Right hindlimb (tissue), 1 donor: ENCODE measurements at regions not wholly inside any gene's neighbourhood (a gene's known extent, or its start where the extent isn't known, plus 50 kb on each side); places are given as distances from the start of the nearest gene placed in this dataset.
"Not testable (repeated sequence)": the region's sequence is repeated elsewhere in the genome, so short reads cannot be mapped to it uniquely, and the experiment has no call there.

Experiments used
- DNase-seq: peaks from one replicate; pipeline ENCODE4 v3.0.0-alpha.2; 2018

GRCh38 chrX:44785652-44786051 is 58.2 kb upstream of the DUSP21 start:
- no peak for DNase-seq

DNA sequence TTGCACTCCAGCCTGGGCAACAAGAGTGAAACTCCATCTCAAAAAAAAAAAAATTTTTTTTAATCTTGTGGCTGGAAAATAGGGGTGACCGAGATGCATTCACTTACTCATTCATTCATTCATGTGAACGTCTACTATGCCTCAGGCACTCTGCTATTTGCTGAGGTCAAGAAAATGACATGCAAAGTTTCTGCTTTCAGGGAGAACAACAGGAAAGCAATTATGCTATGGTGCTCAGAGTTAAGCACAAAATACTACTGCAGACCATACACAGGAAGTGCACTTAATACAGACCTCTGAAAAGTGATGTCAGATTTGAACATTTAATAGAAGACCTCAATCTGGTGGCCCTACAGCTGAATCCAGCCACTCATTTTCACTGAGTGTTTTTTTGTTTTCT is 59.6 kb upstream of the DUSP21 start:
- DNase-seq: no peak

GRCh38 chrX:44778254-44778653 is 65.6 kb upstream of the DUSP21 start:
- DNase-seq: no peak

DNA sequence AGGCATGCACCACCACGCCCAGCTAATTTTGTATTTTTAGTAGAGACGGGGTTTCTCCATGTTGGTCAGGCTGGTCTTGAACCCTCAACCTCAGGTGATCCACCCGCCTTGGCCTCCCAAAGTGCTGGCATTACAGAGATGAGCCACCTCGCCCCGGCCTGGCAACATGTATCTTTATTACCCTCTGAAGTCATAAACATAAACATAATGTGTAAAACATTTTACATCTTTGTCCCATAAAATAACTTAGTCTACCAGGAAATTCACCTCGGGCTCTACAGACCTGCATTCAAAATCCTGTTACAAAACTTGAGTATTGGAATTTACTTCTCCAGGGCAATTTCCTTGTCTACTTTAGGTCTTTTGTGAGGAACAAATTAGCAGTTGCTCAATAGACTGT is 68.1 kb upstream of the DUSP21 start:
- no peak for DNase-seq

GRCh38 chrX:44774066-44774465 is 69.8 kb upstream of the DUSP21 start:
- not testable (repeated sequence) for DNase-seq

GRCh38 chrX:44770121-44770520 is 73.7 kb upstream of the DUSP21 start:
- no peak for DNase-seq

GRCh38 chrX:44767308-44767707 is 76.5 kb upstream of the DUSP21 start:
- no peak for DNase-seq

GRCh38 chrX:44765556-44765955 is 78.3 kb upstream of the DUSP21 start:
- no peak for DNase-seq

- DNase-seq: no peak
These were observed 95.9 kb upstream of the DUSP21 start for GRCh38 chrX:44747969-44748368.

- DNase-seq: no peak
These were observed 96.5 kb upstream of the DUSP21 start for GRCh38 chrX:44747317-44747716.

DNA sequence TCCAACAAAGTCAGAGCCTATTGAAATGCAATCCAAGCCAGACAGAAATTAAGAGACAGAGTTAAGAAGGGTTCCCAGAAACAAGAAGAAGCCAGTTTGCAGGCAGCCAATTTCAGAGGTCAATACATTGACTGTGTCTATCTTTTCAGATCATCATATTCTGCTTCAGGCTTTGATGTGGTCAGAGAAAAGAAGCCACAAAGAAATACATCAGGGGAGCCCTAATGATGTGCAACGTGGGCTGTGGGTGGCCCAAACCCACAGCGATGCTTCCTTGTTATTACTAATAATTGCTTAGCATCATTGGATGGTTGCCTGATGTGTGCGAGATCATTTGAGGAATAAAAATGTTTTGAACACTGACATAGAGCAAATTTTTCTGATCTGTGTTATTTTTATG is 99.0 kb upstream of the DUSP21 start:
- DNase-seq: no peak

DNA sequence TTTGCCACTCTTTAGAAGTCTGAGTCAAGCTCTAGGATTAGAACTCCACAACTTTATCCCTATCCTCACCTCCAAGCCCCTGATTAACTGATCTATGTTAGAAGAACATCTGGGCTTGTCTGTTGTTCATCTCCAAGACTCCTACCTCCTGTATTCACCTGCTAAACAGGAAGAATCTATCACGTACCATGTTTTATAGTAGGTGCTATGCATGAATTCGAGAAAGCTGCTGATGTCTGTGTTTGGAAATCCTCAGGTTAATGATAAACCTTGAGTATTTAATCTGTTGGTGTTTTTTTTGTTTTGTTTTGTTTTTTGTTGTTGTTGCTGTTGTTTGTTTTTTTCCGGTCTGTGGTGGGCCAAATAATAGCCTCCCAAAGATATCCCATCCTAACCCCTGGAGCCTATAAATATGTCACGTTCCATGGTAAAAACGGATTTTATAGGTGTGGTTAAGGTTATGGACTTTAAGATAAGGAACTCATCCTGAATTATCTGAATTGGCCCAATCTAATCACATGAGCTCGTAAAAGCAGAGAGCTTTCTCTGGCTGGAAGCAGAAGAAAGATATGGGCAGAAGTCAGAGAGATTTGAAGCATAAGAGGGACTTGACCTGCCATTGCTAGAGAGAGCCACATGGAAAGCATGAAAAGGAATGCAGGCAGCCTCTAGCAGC is 101.2 kb upstream of the DUSP21 start:
- no peak for DNase-seq

DNA sequence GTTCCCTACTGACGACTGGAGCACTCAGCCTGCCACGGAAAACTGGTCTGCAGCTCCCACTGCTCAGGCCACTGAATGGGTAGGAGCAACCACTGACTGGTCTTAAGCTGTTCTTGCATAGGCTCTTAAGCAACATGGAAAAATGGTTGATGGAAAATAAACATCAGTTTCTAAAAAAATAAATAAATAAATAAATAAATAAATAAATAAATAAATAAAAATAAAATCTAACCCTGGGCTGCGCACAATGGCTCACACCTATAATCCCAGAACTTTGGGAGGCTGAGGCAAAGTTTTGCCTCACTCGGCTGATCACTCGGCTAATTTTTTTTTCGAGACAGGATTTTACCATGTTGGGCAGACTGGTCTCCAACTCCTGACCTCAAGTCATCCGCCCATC is 102.0 kb upstream of the DUSP21 start:
- not testable (repeated sequence) for DNase-seq

GRCh38 chrX:44741458-44741857 is 102.4 kb upstream of the DUSP21 start:
- not testable (repeated sequence) for DNase-seq

GRCh38 chrX:44735498-44735897 is 108.3 kb upstream of the DUSP21 start:
- DNase-seq: no peak

DNA sequence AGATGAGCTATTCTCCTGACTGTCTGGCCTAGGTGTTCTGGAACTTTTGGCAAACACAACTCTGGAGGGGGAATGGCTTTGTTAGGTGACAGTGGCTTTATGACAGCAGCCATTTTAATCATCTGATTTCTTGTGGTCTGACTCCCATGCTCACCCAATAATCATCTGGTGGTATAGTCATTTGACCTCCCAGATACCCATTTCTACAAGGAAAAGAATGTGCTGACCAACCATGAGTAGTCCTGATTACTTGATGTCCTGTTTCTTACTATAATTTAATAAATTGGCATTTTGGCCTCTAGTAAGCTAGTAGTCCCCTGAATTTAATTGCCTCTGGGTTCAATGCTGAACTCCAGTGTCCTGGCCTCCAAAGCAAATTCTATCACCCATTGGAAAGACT is 109.9 kb upstream of the DUSP21 start:
- no peak for DNase-seq

DNA sequence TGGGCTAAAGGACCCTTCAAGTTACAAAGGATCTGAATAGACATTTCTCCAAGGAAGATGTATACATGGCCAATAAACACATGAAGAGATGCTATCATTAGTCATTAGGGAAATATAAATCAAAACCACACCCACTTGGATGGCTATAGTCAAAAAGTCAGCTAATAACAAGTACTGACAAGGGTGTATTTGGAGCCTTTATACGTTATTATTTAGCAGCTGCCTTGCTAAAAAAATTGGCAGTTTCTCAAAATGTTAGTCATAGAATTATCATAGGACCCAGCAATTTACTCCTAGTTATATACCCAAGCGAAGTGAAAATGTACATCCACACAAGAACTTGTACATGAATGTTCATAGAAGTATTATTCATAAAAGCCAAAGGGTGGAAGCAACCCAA is 112.7 kb upstream of the DUSP21 start:
- no peak for DNase-seq

DNA sequence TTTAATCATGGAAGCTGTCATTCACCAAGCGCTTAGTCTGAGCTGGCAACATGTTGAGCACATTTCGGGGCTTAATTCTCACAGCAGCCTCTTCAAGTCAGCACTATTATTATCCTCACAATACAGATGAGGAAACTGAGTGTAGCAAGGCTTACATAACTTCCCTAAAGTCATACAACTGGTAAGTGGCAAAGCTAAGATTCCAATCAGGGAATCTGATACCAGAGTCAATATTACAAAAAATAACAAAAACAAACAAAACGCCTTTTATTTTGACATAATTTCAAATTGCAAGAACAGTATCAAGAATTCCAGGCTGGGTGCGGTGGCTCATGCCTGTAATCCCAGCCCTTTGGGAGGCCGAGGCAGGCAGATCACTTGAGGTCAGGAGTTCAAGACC is 120.4 kb upstream of the DUSP21 start:
- no peak for DNase-seq

GRCh38 chrX:44708470-44708869 is 135.4 kb upstream of the DUSP21 start:
- DNase-seq: no peak

- DNase-seq: no peak
These were observed 137.8 kb upstream of the DUSP21 start for GRCh38 chrX:44705817-44706551.

- no peak for DNase-seq
These were observed 145.5 kb upstream of the DUSP21 start for GRCh38 chrX:44698357-44698756.

DNA sequence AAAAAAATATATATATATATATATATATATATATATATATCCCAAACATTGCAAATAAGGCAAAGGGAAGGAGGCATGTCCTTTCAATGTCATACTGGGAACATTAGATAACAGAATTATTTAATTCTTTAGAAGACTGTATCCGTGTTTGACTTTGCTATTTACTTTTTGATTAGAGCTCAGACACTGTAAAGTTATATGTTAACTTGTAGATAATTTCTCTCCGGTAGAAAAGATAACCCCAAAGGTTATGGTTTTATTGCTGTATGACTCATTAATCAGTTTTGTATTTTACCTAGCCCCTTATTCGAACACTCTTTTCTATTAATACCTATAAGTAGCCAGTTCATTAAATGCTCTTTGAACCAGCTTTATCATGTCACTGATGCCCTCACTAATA is 150.6 kb upstream of the DUSP21 start:
- DNase-seq: no peak

- no peak for DNase-seq
These were observed 147.5 kb upstream of the FUNDC1 start for GRCh38 chrX:44690129-44690528.

DNA sequence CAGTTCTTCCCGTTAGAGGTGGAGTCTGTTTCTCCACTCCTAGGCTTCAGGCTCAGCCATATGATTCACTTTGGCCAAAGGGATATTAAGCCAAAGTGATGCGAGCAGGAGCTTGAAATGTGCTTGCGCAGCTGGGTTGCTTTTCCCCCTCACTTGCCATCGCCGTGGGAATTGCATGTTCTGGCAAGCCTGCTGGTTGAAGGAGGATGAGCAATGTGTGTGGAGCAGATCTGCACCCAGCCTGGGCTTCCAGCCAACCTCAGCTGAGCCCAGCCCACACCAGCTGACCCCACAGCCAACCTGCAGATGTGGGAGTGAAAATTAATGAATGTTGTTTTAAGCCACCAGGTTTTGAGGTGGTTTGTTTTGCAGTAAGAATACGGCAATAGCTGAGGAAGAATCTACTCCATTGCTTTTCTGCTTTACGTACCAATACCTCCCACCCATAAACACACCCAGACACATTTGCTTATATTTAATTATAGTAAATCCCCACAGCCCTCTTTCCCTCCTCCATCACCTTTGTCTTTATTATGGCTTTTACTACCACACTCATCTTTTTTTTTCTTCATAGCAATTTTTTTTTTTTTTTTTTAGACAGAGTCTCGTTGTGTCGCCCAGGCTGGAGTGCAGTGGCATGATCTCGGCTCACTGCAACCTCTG is 132.8 kb upstream of the FUNDC1 start:
- peak; percentile 74 for DNase-seq
